Activated CD8-positive, alpha-beta memory T cell treated with anti-CD3 and anti-CD28 coated beads for 4 hours (primary cell): ENCODE measurements at regions not wholly inside any gene's neighbourhood (a gene's known extent, or its start where the extent isn't known, plus 50 kb on each side); places are given as distances from the start of the nearest gene placed in this dataset.
"Not testable (repeated sequence)": the region's sequence is repeated elsewhere in the genome, so short reads cannot be mapped to it uniquely, and the experiment has no call there.

ENCODE experiments used
- DNase-seq, 2 donors: peaks; one replicate each; pipeline ENCODE4 v3.0.0-alpha.2; 2020; ENCODE audit warnings: low read depth in 2 of 2

DNA sequence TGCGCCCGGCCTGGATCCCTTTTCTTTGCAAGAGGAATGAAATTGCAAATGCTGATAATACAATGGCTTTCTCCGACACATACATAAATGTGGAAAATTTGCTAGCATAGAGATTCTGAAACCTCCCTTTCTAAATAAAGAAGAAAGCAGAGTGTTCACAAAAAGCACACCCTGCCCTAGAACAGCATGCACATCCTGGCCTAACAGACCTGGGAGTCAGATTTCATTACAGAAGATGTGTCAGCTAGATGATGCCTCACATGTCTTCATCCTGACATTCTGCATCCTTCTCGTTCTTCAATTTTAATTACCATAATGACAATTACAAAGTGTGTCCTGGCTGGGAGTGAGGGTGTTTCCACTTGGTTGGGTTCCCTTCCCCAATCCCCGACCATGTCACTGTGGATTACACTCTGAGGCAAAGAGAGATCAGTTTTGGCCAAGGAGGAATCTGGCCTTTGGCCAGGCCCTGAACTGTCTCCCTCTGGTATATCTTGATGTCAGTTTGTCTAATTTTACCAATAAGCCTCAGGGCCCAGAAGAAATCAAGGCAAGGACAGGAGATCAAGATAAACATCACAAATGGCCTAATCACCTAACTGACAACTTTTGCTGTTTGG is 104.9 kb upstream of the SPATA12 start:
- no peak for DNase-seq

DNA sequence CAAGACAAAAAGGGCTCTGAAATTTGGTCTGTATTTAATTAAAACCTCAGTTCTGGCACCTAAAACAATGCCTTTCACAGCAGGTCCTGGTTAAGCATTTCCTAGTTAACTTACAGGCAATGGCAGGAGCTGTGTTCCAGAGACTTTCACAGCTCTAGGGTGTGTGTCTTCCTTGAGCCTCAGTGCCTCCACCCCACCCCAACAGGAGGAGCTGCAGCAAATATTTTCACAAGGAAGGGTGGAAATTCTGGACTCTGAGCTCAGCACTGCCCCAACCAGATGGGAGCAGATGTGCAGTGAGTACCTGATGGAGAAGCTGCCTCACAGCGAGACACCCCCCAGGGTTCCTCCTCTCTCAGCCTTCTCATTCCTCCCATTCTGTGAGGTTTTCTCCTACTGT is 106.3 kb upstream of the SPATA12 start:
- no peak for DNase-seq

DNA sequence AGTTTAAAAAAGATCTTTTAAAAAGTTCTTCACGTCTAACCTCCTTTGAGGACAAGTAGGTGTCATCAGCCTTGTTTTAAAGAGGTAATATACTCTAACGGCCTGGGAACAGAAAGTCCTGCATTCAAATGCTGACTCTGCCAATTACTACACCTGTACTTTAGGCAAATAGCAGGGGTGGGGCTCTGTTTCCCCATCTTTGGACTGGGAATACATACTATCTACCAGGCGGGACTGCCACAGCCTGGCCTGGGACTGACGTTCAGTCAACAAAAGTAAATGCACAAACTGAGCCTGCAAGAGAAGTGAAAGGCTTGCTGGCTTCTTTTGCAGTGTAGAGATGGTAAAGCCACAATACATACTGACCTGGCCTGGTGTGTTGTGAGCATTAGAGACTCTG is 107.6 kb upstream of the SPATA12 start:
- DNase-seq, result no peak

DNA sequence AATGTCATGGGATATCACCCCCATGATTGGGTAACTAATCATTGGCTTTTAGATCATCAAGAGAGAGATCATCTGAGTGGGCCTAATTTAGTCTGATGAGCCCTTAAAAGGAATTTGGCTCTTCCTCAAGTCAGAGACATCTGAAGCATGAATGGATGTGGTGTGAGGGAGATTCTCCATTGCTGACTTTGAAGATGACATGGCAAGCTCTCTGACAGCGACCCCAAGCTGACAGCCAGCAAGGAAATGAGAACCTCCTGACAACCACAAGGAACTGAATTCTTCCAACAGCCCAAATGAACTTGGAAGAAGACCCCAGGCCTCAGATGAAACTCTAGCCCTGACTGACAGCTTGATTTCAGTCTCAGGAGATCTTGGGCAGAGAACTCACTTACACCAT is 108.4 kb upstream of the SPATA12 start:
- no peak for DNase-seq

DNA sequence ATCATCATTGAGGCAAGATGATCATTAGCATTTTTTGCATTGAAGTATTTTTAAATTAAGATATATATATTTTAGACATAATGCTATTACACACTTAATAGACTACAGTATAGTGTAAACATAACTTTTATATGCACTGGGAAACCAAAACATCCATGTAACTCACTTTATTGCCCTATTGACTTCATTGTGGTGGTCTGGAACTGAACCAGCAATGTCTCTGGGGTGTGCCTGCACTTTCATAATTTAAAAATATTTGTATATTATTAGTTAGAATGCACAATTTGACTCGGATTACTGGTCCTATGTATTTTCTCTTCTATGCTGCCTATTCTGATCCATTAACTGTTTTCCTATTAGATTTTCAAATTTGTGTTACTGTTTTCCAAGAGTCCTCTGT is 109.1 kb upstream of the SPATA12 start:
- no peak for DNase-seq

DNA sequence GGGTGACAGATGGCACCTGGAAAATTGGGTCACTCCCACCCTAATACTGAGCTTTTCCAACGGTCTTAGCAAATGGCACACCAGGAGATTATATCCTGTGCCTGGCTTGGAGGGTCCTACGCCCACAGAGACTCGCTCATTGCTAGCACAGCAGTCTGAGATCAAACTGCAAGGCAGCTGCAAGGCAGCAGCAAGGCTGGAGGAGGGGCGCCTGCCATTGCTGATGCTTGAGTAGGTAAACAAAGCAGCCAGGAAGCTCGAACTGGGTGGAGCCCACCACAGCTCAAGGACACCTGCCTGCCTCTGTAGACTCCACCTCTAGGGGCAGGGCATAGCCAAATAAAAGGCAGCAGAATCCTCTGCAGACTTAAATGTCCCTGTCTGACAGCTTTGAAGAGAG is 115.1 kb upstream of the SPATA12 start:
- DNase-seq, result not testable (repeated sequence)

DNA sequence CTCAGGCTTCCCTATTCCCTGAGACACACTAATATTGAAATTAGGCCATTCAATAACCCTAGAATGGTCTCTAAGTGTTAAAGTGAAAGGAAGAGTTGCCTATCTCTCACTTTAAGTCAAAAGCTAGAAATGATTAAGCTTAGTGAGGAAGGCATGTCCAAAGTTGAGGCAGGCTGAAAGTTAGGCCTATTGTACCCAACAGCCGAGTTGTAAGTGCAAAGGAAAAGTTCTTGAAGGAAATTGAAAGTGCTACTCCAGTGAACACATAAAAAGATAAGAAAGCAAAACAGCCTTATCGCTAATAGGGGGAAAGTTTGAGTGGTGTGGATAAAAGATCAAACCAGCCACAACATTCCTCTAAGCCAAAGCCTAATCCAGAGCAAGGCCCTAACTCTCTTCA is 117.9 kb upstream of the SPATA12 start:
- no peak for DNase-seq

DNA sequence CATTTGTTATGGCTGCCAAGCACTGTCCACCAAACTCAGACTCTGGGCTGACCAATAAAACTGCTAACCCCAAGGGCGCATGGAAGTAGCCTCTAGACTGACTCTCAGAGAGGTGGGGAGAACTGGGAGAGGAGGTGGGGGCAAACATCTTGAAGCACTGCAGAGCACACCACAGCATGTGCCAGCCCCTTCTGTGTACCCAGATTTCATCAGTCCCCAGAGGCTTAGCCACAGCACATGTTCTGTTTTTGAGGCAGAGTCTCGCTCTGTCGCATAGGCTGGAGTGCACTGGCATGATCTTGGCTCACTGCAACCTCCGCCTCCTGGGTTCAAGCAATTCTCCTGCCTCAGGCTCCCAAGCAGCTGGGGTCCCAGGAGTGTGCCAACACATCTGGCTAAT is 119.5 kb upstream of the SPATA12 start:
- DNase-seq, result no peak

DNA sequence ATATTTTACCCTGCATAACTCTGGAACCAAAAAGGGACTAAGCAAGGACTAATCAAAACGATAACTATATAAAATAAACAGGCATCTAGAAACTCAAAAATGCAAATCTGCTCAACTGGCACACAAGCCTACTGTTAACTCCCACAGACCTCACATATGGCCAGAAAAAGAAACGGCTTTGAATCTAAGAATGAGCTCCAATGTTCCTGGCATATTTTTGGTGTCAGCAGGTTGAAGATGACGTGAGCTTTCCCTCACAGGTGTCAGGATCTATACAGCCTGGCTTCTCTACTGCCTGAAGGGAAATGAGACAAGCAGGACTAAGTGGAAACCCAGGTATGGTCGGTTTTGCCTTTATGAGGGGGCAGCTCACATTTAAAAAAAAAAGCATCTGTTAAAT is 120.1 kb upstream of the SPATA12 start:
- DNase-seq, result no peak

DNA sequence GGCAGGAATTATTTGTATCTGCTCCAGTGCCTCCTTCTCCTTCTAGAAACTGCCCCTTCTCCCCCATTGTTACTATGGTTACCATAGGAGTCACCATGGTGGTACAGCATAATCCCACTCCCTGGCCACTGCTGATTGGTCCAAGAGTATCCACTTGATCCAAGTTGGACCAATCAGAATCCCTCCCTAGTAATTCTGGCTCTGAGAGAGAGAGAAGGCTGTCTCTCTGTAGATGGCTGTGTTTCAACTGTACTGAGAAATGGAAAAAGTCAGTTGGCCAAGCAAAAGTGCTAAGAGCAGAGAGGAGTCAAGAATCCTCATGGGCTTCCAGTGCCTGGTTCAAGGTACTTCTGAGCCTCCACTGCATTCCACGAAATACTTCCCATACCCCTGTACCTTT is 120.6 kb upstream of the SPATA12 start:
- no peak for DNase-seq

DNA sequence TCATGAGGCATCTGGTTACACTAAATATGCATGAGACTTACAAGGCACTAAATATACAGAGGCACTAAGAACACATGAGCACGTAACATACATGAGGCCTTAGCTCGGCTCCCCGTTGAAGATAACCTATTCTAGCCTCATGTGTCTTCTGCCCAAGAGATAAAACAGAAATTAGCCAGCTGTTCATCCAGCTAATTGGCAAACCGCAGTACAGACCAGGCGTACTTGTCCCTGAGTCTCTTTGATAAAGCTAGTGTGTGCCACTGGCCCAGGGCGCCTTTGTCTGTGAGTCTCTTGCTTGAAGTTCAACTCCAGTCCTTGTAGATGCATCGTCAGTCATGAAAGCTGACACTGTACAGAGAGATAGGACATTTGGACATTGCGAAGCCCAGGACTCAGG is 121.9 kb upstream of the SPATA12 start:
- no peak for DNase-seq

DNA sequence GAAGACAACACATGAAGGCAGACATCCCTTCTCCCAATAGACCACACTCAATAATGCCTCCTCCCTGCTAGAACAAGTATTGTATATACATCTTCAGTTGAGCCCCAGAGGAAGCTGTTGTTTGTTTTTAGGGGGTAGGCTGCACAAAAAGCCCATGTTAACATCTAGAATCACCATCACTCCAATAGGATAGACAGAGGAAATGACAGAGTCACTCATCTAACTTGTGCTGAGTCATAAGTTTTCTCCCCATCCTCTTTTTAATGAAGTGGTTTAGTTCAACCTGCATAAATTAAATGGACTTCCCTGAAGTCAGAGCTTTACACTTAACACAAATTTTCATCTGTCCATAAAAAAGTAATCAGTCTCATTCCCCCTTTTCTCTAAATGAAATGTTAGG is 122.9 kb upstream of the SPATA12 start:
- no peak for DNase-seq

DNA sequence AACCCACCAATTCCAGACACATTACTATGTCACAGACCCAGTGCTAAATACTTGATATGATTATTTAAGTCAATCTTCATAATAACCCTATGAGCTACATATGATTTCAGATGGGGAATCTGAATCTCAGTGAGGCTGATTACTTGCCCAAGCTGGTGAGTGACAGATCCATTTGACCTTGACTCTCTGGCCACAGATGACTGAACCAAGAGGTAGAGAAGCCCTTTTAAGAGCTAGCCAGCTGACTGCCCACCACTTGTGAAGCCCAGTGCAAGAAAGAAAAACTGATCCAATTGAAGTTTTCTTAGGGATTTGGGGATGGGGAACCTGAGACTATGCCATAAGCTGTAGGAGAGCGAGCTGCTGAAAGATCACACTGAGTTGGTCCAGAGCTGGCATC is 124.7 kb upstream of the SPATA12 start:
- DNase-seq, result no peak

DNA sequence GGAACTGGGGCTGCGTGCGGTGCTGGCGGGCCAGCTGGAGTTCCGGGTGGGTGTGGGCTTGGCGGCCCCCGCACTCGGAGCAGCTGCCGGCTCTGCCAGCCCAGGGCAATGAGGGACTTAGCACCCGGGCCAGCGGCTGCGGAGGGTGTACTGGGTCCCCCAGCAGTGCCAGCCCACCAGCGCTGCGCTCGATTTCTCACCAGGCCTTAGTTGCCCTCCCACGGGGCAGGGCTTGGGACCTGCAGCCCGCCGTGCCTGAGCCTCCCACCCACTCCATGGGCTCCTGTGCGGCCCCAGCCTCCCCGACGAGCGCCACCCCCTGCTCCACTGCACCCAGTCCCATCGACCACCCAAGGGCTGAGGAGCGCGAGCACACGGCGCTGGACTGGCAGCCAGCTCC is 126.0 kb upstream of the SPATA12 start:
- not testable (repeated sequence) for DNase-seq

DNA sequence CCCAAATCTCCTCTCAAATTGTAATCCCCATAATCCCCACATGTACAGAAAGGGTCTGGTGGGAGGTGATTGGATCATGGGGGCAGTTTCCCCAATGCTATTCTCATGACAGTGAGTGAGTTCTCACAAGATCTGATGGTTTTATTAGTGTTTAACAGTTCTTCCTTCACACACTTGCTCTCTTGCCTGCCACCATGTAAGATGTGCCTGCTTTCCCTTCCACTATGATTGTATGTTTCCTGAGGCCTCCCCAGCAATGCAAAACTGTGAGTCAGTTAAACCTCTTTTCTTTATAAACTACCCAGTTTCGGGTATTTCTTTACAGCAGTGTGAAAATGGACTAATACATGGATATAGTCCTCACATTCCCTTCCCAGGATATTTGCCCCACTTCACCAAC is 126.7 kb upstream of the SPATA12 start:
- DNase-seq, result no peak

DNA sequence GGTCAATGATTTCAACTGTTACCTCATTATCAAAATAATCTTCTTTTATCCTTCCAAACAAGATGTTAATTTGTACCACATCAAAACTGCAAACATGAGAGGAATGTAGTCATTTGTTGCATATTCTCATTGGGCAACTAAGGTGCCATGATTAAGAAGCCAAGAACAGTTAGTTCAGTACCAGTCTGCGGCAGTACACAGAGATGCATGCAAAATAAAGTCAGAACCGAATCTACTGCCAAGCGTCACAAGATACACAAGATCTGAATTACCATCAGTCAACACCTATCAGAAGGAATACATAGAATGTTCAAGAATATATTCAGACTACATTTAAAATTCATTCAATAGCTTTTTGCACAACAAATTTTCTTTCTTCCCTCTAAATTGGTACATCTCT is 127.6 kb upstream of the SPATA12 start:
- DNase-seq, result no peak

DNA sequence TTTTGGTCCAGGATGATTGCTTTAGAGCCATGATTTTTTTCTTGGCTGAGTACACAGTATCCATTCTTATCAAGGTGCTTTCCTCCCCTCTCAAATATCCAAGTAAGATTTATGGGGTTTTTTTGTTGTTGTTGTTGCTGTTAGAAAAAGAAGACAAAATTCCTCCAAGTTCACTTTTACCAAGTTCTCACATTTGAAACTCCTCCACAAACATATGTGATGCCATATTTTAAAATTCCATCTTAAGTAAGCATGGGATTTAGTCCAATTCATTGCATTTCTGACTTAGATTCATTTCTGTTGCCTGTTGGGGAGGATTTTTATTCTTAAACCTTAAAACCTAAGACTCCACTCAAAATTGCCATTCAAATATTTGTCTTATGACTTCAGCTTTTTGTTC is 128.6 kb upstream of the SPATA12 start:
- DNase-seq, result no peak

DNA sequence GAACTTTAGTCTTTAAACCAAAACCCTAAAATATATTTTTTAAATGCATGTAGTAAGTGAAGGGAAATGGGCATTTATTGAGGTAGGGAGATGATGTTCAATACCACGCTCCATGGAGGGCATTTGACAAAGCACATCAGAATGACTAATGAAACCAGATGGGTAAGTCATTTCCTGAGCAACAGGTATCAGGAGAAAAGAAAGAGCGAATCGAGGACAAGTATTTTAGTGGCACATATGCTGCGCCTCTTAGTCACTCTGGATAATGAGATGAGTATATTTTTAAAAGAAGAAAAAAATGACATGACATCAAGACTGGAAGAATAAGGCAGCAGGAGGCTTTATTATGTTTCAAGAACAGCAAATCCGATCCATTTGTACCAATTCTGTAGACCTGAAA is 129.0 kb upstream of the ARHGEF3 start:
- no peak for DNase-seq

DNA sequence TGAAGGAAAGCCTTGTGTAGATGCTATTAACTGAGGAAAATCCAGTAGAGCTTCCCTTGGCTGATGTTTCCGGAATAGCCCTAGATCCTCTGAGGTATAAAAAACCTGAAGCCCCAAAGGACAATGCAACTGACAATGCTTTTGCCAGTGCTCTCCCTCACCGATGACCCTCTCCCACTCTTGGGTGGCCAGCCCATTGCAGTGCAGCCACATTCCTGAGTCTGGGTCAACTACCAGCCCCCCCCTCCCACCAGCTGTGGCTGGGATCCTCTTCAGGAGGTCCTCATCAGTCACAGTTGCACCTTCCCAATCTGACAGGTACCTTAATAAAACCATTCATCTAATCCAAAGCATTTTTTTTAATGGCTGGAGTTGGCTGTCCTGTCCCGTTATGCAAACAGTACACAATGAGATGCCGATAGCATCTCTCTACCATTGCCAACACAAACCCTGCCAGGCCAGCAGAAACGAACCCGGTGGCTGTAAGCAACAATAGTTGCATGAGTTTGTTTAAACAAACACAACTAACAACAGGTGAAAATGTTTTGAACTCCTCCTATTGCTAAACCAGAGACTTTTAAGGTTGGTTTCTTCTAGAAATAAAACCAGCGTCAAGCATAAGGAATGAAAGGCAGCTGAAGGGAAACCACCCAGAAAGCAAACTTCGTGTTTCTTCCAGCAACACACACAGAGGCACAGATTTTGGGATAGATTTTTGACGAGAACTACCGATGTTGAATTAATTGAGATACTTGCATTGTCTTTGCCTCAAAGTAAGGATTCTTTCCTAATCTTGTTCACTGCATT is 128.3 kb upstream of the ARHGEF3 start:
- no peak for DNase-seq

DNA sequence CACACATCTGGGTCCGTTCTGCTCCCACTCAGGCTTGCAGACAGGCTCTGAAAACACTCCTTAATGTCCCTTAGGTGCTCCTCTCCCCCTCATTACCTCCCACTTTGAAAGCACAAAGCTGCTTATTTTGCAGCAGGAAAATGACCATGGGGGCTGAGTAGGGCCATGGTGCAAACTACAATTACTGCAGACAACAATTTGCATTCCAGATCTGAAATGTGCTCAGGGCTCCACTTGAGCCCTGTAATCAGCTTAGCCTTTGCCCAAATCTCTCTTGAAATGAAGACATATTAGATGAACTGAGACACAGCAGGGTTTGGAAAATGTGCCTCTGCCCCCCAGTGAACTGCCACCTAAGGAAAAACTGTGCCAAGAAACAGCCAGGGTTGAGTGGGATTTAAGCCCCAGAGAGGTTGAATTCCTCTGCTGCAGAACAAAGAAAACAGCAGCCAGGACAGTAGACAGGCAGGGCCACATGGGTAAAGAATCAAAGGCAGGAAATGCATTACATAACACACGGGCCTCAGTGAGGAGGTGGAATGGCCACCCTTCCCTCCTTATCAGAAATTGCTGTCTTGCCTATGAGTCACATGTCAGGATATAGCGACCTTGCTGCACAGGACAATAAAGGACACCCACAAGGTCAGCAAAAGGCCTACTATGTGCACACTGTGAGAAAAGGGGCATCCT is 126.8 kb upstream of the ARHGEF3 start:
- DNase-seq, result no peak

DNA sequence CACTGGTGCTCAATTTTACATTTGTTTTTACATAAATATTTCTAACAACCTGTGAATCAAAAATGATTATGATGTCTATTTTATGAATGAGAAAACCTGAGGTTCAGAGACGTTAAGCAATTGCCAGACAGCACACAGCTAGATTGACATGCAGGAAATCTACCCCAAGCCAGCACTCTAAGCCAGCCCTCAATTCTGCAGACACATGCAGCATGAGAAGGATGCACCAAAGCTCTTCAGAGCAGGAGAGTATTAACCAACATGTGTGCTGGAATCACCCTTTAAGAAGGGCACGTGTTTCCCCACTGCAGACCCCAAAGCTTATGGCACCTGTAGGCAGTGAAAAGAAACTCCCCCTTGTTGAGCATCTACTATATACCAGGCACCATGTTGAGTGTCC is 126.1 kb upstream of the ARHGEF3 start:
- DNase-seq, result no peak

DNA sequence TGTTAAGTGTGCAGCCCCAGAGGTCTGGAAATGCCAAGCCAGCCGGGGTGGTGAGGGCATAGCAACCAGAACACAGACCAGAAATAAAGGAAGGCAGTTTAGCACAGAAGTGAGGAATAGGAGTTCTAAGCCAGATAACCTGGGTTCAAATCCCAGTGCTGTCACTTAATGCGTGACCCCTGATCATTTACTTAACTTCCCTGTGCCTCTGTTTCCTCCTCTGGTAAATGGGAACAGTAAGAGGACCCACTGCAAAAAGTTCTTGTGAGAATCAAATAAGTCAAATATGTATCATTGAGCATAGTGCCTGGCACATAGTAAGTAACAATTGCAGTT is 125.2 kb upstream of the ARHGEF3 start:
- no peak for DNase-seq

DNA sequence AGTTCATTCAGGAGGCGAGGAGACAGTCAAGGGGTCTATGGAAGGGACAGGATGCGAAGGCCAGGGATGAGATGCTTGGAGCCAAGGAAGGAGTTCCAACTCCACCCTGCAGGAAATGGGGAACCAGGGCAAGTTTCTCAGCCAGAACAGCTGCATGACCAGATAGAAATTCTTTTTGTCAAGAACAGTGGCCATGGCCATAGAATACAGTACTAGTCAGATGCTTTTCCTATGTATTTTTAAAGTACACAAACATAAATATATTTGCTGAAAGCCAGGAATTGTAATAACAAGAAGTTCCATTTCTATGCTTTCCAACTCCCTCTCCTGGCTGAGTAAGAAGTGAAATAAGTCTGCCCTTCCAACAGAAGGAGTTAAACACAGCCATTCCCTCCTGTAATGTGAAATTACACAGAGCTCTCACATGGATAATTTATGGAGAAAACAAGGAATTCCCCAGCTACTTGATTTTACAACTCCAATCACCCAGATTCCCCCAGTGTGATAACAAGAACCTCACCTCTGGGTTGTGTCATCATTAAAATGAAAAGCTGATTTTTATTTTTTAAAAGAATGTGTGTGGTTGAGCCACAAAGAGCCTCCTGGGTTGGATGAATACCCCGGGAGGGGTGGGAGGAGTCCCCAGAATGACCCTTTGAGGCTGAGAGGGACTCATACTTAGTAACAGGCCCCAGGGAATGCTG is 124.6 kb upstream of the ARHGEF3 start:
- DNase-seq, result no peak
